HepG2 (cell line): ENCODE measurements at regions not wholly inside any gene's neighbourhood (a gene's known extent, or its start where the extent isn't known, plus 50 kb on each side); places are given as distances from the start of the nearest gene placed in this dataset.

Experiments
- ATAC-seq: fragments of 200-7000 bp; cut with Tn5 transposase; 3 replicates; pipeline ENCODE4 v1.9.1; 2020; ENCODE audit warnings: mild to moderate bottlenecking, moderate library complexity
- BruUV-seq: library from RNA; stranded (reverse); fragments of 400-500 nt; replicated peaks from 2 replicates; lab custom pipeline; 2021; lab: Mats Ljungman, UMichigan
- CTCF ChIA-PET: fragments of 300-600 bp; formaldehyde crosslinking; extraction: SDS; loops from one replicate; lab custom pipeline; 2021; ENCODE audit warnings: low total read pairs, inconsistent platforms, low intra/inter-chr PET ratio; lab: Yijun Ruan, JAX
- POLR2A ChIA-PET: fragments of 350-600 bp; sonication (Branson Sonifier 250); formaldehyde crosslinking; loops from one replicate; lab custom pipeline; 2020; ENCODE audit warnings: antibody characterized with exemption, inconsistent platforms; lab: Yijun Ruan, JAX
- DNase-seq: peaks from one replicate; pipeline ENCODE4 v3.0.0-alpha.2; 2015; ENCODE audit warnings: low spot score
- FAIRE-seq: peaks from 3 replicates; lab custom pipeline; 2011; peaks lifted over from hg19 to GRCh38; lab: Jason Lieb, UNC
- H2AFZ ChIP-seq: one replicate; pipeline ENCODE4 v1.6.1; 2011; ENCODE audit warnings: low read length, inconsistent platforms
- H3K27ac ChIP-seq: fragments of 300-600 bp; 3 replicates; pipeline ENCODE4 v1.8.0; 2011; ENCODE audit warnings: mixed run types, mild to moderate bottlenecking, mixed read lengths, low read length, inconsistent platforms; ENCODE audit not compliant: insufficient read depth; ENCODE audit errors: extremely low read length
- H3K27me3 ChIP-seq, 2 experiments: fragments of 200-600 bp in 1 of 2; 2 replicates in 1 of 2; 3 replicates in 1 of 2; pipeline versions ENCODE4 v1.6.0 to v1.8.0; 2011; ENCODE audit warnings: low read length in 2 of 2, mild to moderate bottlenecking in 2 of 2, moderate library complexity in 2 of 2, inconsistent platforms in 1 of 2; ENCODE audit not compliant: insufficient read depth in 2 of 2, control insufficient read depth in 1 of 2
- H3K36me3 ChIP-seq, 2 experiments: fragments of 200-600 bp in 1 of 2; replicated peaks in 1 of 2; 2 replicates in 1 of 2; 3 replicates in 1 of 2; pipeline versions ENCODE4 v1.5.1 to v1.8.0; 2011; ENCODE audit warnings: low read length in 2 of 2, inconsistent platforms in 1 of 2; ENCODE audit not compliant: insufficient read depth in 2 of 2, control insufficient read depth in 1 of 2
- H3K4me1 ChIP-seq: 2 replicates; pipeline ENCODE4 v1.5.1; 2012; ENCODE audit warnings: low read length, inconsistent platforms; ENCODE audit not compliant: insufficient read depth
- H3K4me2 ChIP-seq: 2 replicates; pipeline ENCODE4 v1.6.0; 2011; ENCODE audit warnings: low read depth, low read length, inconsistent platforms
- H3K4me3 ChIP-seq, 3 experiments: fragments of 200-600 bp in 1 of 3; sonication (generic), shearing (Covaris generic) in 1 of 3; replicated peaks in 1 of 3; 2 replicates each; pipeline ENCODE4 v1.5.1; 2011 to 2016; ENCODE audit warnings: low read length in 3 of 3, inconsistent platforms in 2 of 3, low read depth in 2 of 3, mild to moderate bottlenecking in 2 of 3, control low read depth in 1 of 3, mixed read lengths in 1 of 3; ENCODE audit not compliant: insufficient read depth in 1 of 3
- H3K79me2 ChIP-seq: one replicate; pipeline ENCODE4 v1.6.1; 2011; ENCODE audit warnings: low read length, inconsistent platforms; ENCODE audit not compliant: insufficient read depth
- H3K9ac ChIP-seq: 2 replicates; pipeline ENCODE4 v1.6.0; 2011; ENCODE audit warnings: mild to moderate bottlenecking, low read depth, low read length, inconsistent platforms; ENCODE audit not compliant: insufficient read depth
- H3K9me3 ChIP-seq: 2 replicates; pipeline ENCODE4 v1.5.1; 2012; ENCODE audit warnings: mild to moderate bottlenecking, low read length
- H4K20me1 ChIP-seq: 2 replicates; pipeline ENCODE4 v1.6.0; 2011; ENCODE audit warnings: inconsistent platforms, mild to moderate bottlenecking, low read length, moderate library complexity; ENCODE audit not compliant: insufficient read depth
- DNMT3B ChIP-seq: conservative IDR thresholded peaks from 2 replicates; pipeline ENCODE4 v1.6.1; 2016; ENCODE audit warnings: missing biosample characterization, control low read depth
- KDM5B ChIP-seq: sonication (generic); formaldehyde crosslinking; IDR thresholded peaks from 2 replicates; pipeline ENCODE4 v1.4.0; 2020; ENCODE audit warnings: missing genetic modification reagents, mild to moderate bottlenecking, borderline replicate concordance
- PCBP2 ChIP-seq: fragments of 200-400 bp; formaldehyde crosslinking; optimal IDR thresholded peaks from 2 replicates; pipeline ENCODE3; 2018; ENCODE audit warnings: low read length, low read depth; ENCODE audit not compliant: poor library complexity, severe bottlenecking
- PHF21A ChIP-seq: sonication (generic); formaldehyde crosslinking; IDR thresholded peaks from 2 replicates; pipeline ENCODE4 v1.5.0; 2020; ENCODE audit warnings: mild to moderate bottlenecking, missing genetic modification reagents
- PPARG ChIP-seq: conservative IDR thresholded peaks from 2 replicates; pipeline ENCODE4 v1.6.1; 2016; ENCODE audit warnings: missing biosample characterization, missing genetic modification reagents
- PTBP1 ChIP-seq: fragments of 200-400 bp; formaldehyde crosslinking; IDR thresholded peaks from 2 replicates; pipeline ENCODE4 v1.6.1; 2018; ENCODE audit warnings: low read length, low read depth; ENCODE audit not compliant: poor library complexity, severe bottlenecking
- SIN3B ChIP-seq: fragments of 150-350 bp; IDR thresholded peaks from 2 replicates; pipeline ENCODE4 v1.6.1; 2014; ENCODE audit warnings: low read length
- SNAPC2 ChIP-seq: sonication (generic); formaldehyde crosslinking; IDR thresholded peaks from 2 replicates; pipeline ENCODE4 v1.8.1; 2022; ENCODE audit warnings: mild to moderate bottlenecking, missing genetic modification reagents
- U2AF1 ChIP-seq: fragments of 200-400 bp; formaldehyde crosslinking; optimal IDR thresholded peaks from 2 replicates; pipeline ENCODE3; 2017; ENCODE audit warnings: mild to moderate bottlenecking, low read depth, low read length
- ZBTB20 ChIP-seq: sonication (generic); formaldehyde crosslinking; IDR thresholded peaks from 2 replicates; pipeline ENCODE4 v1.8.1; 2023; ENCODE audit warnings: missing genetic modification reagents, low read depth, mild to moderate bottlenecking, borderline replicate concordance
- ZKSCAN8 ChIP-seq: IDR thresholded peaks from 2 replicates; pipeline ENCODE4 v1.6.1; 2016; ENCODE audit warnings: borderline replicate concordance, missing genetic modification reagents, missing compliant biosample characterization
- ZNF10 ChIP-seq: sonication (generic); formaldehyde crosslinking; IDR thresholded peaks from 2 replicates; pipeline ENCODE4 v1.4.0; 2020; ENCODE audit warnings: mild to moderate bottlenecking, low read depth, missing genetic modification reagents, borderline replicate concordance
- ZNF720 ChIP-seq: sonication (generic); formaldehyde crosslinking; IDR thresholded peaks from 2 replicates; pipeline ENCODE4 v1.4.0; 2020; ENCODE audit warnings: missing genetic modification reagents
- WGBS: methylation state at CpG from one replicate; pipeline ENCODE4 v1.1.6; 2017; ENCODE audit warnings: low lambda C conversion rate; 5-methylcytosine and 5-hydroxymethylcytosine counted together
- in situ Hi-C: cut with HindIII; loops from 2 replicates; pipeline ENCODE4 v1.10.0; 2017; ENCODE audit warnings: low pct_unique_long_range_greater_than_20kb; ENCODE audit not compliant: extremely low pct_ligation_motif_present
- intact Hi-C: fragments of 100-400 bp; cut with micrococcal nuclease; formaldehyde crosslinking; loops from one replicate; pipeline ENCODE4 v1.10.0; 2022; ENCODE audit not compliant: unreplicated experiment
- TF ChIP-seq, protein P1 (sequence below): sonication (generic); formaldehyde crosslinking; IDR thresholded peaks from 2 replicates; pipeline ENCODE4 v1.5.1; 2020; ENCODE audit warnings: missing genetic modification reagents, mild to moderate bottlenecking, borderline replicate concordance
- TF ChIP-seq, protein P2 (sequence below): sonication (generic); formaldehyde crosslinking; IDR thresholded peaks from 2 replicates; pipeline ENCODE4 v1.9.0; 2022; ENCODE audit warnings: low read depth, missing genetic modification reagents

DNA sequence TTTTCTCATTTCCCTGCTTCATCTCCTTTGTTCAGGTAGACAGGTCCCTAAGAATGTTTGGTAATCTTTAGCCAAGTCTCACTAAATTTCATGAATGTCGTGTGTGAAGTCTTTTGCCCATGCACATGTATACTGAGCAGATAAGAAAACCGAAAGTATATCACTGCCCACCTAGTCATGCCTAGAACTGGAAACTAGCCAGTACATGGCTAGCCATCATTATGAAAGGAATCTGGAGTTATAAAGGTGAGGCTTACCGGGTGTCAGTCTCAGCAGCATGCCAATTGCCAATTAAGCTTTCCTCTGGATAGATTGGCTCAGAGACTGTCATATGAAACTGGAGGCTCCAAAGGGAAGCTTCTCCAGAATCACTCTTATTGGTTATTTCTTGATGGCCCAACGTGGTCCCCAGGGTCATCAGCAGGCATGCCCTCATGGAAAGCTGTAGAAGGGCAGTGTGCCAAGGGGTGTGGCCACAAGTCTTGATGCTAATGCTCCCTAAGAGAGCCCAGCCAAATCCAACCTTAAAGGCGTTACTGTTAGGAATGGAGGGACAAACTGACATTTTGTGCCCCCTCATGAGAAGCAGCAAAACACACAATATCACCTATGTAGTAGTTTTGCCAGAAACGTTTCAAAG lies 307.3 kb upstream of the PIK3R1 start:
- H2AFZ ChIP-seq, result no peak overlapping the region
- intact Hi-C loops (no loop called here), in situ Hi-C loops (no loop called here)
- 38% methylated on average over 6 of the region's 6 CpGs for WGBS
- H3K9me3 ChIP-seq, result no peaks in the 10 kb centered on the region
- peaks cover 13% of the 10 kb centered on the region for H3K4me1 ChIP-seq
- H3K27me3 ChIP-seq, result no peaks in the 10 kb centered on the region
- BruUV-seq, result no TSS peak
- POLR2A ChIA-PET, result no interaction called here
- ATAC-seq (no peak), FAIRE-seq (no peak), DNase-seq (no peak)
- CTCF ChIA-PET, result no interaction called here
- H4K20me1 ChIP-seq, result no peaks in the 10 kb centered on the region
- no peaks in the 10 kb centered on the region for H3K79me2 ChIP-seq
- no peaks in the 10 kb centered on the region for H3K36me3 ChIP-seq
- H3K27ac ChIP-seq, result no peak overlapping the region
- no peak overlapping the region for H3K4me3 ChIP-seq
- no peak overlapping the region for H3K9ac ChIP-seq
- H3K4me2 ChIP-seq, result no peak overlapping the region
- TF ChIP-seq ZNF10 (CRISPR knock-in tag) (no peak), SNAPC2 (CRISPR knock-in tag) (no peak), PTBP1 (no peak), ZNF720 (no peak), DNMT3B (CRISPR knock-in tag) (no peak), KDM5B (CRISPR knock-in tag) (no peak), SIN3B (no peak), PHF21A (no peak), ZKSCAN8 (no peak), PCBP2 (no peak), U2AF1 (no peak), ZBTB20 (CRISPR knock-in tag) (no peak), PPARG (CRISPR knock-in tag) (no peak)
- TF ChIP-seq, protein P1, sequence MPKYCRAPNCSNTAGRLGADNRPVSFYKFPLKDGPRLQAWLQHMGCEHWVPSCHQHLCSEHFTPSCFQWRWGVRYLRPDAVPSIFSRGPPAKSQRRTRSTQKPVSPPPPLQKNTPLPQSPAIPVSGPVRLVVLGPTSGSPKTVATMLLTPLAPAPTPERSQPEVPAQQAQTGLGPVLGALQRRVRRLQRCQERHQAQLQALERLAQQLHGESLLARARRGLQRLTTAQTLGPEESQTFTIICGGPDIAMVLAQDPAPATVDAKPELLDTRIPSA (CRISPR knock-in tag), result no peak
- TF ChIP-seq, protein P2, sequence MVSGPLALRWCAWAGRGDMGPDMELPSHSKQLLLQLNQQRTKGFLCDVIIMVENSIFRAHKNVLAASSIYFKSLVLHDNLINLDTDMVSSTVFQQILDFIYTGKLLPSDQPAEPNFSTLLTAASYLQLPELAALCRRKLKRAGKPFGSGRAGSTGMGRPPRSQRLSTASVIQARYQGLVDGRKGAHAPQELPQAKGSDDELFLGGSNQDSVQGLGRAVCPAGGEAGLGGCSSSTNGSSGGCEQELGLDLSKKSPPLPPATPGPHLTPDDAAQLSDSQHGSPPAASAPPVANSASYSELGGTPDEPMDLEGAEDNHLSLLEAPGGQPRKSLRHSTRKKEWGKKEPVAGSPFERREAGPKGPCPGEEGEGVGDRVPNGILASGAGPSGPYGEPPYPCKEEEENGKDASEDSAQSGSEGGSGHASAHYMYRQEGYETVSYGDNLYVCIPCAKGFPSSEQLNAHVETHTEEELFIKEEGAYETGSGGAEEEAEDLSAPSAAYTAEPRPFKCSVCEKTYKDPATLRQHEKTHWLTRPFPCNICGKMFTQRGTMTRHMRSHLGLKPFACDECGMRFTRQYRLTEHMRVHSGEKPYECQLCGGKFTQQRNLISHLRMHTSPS (CRISPR knock-in tag), result no peak
- TF ChIP-seq, all 625 proteins: peak for 0
